ENCODE measurements at regions not wholly inside any gene's neighbourhood (a gene's known extent, or its start where the extent isn't known, plus 50 kb on each side); places are given as distances from the start of the nearest gene placed in this dataset.

DNA sequence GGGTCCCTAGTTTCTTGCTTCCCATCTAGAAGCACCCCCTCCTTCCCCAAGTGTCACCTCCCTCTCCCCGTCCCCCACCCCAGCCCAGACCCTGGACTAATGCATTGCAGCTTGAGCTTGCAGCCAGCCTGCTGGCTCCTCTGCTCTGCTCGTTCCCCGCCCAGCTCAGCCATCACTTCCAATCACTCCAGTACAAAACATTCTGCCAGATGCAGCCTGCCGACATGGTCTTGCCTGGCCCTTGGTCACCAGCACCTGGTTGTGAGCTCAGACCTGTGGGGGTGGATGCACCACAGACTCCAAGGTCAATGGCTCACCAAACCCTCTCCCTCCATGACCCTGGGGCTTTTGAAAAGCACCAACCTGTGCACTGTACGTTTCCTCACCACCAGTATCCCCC is 172.9 kb upstream of the SMIM23 start:
- DNase-seq (ENCODE audit: extremely low read depth, low read depth): no peak
- TF ChIP-seq, protein P1, sequence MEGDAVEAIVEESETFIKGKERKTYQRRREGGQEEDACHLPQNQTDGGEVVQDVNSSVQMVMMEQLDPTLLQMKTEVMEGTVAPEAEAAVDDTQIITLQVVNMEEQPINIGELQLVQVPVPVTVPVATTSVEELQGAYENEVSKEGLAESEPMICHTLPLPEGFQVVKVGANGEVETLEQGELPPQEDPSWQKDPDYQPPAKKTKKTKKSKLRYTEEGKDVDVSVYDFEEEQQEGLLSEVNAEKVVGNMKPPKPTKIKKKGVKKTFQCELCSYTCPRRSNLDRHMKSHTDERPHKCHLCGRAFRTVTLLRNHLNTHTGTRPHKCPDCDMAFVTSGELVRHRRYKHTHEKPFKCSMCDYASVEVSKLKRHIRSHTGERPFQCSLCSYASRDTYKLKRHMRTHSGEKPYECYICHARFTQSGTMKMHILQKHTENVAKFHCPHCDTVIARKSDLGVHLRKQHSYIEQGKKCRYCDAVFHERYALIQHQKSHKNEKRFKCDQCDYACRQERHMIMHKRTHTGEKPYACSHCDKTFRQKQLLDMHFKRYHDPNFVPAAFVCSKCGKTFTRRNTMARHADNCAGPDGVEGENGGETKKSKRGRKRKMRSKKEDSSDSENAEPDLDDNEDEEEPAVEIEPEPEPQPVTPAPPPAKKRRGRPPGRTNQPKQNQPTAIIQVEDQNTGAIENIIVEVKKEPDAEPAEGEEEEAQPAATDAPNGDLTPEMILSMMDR (IDR thresholded peaks at IDR 0.05; ENCODE audit: low read depth, low read length): no peak

DNA sequence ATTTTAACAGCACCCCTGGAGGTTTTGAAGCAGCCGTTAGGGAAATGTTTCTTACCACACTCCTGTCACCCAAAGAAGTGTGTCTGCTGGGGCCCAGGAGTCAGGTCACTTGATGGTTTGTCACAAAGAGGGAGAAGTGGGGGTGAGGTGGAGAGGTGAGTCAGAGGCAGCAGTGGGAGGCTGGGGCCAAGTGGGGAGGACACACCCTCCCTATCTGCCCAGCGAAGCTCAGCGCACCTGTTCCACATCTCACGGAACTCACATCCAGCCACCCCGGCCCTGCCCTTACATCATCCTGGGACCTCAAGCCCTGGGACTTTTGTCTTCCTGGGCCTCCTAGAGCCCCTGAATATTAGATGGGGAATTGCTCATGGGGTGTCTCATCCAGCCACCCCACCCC is 171.1 kb upstream of the SMIM23 start:
- DNase-seq (ENCODE audit: extremely low read depth, low read depth): no peak
- TF ChIP-seq, protein P1 (IDR thresholded peaks at IDR 0.05; ENCODE audit: low read depth, low read length): no peak

DNA sequence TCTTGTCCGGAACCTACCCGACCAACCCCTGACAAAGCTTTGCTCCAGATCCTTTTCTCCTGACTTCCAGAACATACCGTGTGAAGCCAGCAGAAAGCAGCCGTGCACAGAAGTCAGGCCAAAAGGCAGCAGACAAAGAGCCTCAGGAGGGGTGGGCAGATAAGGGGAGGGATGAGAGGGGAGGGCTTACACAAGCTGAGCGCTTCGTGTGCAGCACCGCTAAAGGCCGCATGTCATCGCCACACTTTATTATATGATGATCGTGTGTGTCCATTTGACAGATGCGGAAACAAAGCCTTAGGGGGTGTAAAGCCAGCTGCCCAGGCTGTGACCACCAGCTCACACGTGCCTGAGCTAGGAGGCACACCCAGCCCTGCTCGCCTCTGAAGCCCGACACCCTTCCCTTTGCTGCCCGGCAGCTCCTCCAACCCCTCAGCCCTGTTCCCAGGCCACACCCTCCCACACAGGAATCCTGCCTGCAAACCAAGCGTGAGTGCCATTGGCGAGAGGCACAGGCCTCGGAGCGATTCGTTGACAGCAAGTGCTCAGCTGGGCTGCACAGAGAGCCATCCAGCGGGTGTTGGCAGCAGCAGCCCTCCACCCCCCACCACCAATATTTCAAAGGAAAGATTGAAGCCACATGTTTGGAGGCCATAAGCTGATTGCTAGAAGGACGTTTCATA is 170.5 kb upstream of the SMIM23 start:
- peak; percentile 89 for DNase-seq (ENCODE audit: extremely low read depth, low read depth)
- TF ChIP-seq, protein P1 (IDR thresholded peaks at IDR 0.05; ENCODE audit: low read depth, low read length): no peak; the same call in 1 of the 2 replicates

DNA sequence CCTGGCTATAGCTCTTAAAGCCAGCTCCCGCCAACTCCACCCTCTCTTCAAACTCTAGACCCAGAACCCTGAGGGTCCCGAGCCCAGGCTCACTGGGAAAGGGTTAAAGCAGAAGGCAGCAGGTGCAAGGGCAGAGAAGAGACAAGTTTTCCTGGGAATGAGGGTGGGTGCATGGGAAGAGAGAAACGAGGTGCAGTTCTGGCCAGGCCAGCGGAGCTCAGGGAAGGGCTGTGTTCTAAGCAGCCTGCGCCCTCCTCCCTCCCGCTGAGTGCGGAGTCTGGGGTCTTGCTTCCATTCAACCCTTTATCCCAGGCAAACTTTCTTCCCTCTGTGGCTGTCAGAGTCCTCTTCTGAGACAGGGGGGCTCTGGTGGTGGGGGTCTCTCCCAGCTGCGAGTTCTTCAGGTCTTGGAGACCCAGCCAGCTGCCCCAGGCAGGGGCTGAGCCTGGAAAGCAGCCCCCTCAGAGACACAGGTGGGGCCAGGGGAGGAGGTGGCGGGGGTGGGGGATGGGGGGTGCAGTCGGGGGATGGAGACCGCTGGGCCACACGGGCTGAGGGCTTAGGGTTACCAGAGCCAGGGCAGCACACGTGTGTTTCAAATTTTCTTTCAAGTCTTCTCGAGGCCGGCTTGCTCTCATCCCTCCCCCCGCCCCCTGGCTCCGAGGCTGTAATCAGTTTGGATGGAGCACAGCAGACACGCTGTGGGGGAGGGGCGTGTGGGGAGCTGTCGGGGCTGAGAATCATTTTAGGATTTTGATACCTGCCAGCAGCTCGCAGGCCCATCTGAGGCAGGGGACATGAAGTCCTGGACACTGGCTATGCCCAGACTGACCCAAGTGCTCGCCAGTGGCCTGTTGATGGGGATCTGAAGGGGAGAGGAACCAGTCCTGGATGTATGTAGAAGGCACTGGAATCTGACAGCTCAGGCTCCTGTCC is 169.6 kb upstream of the SMIM23 start:
- no peak for DNase-seq (ENCODE audit: extremely low read depth, low read depth)

DNA sequence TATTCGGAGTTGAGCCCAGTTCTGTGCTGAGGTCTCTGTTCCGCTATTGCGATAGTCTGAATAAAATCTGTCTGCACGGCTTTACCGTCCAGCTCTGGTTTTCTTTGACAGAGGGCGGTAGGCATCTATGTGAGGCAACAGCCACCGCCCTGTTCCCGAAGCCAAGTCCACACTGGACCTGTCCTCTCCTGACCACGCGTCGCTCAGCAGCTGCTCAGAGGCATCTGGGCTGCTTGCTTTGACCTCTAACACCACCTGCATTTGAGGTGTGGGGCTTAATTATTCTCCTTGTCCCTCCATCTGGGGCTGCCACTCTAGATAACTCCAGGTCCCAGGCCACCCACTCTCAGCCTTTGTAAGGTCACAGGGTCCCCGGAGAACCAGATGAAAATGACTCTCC is 168.4 kb upstream of the SMIM23 start:
- DNase-seq (ENCODE audit: extremely low read depth, low read depth): no peak
- TF ChIP-seq, protein P1 (IDR thresholded peaks at IDR 0.05; ENCODE audit: low read depth, low read length): no peak

More for the DNA sequence above, 169.6 kb upstream of the SMIM23 start:
- TF ChIP-seq, protein P1 (IDR thresholded peaks at IDR 0.05; ENCODE audit: low read depth, low read length): no peak

DNA sequence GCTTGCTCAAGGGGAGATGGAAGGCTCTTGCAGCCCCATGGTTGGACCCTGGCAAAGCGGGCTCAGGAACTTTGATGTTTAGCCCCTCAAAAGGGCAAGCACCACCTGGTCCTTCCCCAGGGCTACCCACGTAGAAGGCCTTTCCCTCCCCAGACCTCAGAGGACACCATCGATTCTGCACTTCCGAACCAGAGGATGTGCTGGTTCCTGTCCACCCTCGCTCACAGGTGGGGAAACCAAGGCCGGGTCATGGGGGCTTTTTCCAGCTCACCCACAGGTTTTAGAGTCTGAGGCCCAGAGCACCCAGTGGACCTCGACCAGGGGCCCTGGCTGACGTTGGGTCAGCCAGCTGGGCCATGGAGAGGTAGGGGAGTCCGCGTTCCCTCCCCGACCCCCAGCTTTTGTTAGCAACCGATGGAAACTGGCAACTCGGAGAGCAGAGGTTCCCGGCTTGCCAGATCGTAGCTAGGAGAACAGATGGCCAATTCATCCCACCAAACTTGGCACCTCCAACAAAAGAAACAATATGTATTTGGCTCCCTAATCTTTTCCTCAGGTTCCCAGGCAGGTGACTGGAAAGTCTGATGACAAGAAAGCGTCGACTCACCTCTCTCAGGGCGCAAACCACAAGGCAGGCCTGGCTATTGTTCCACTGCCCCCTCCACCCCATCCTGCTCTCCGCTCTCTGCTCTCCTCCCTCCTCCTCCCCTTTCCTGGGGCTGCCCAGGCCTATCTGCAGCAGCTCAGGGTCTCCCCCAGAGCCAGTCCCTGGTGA is 167.6 kb upstream of the SMIM23 start:
- DNase-seq (ENCODE audit: extremely low read depth, low read depth): no peak
- TF ChIP-seq, protein P1 (IDR thresholded peaks at IDR 0.05; ENCODE audit: low read depth, low read length): no peak
